ELR (cell line): ENCODE measurements at regions not wholly inside any gene's neighbourhood (a gene's known extent, or its start where the extent isn't known, plus 50 kb on each side); places are given as distances from the start of the nearest gene placed in this dataset.
"Not testable (repeated sequence)": the region's sequence is repeated elsewhere in the genome, so short reads cannot be mapped to it uniquely, and the experiment has no call there.

ENCODE experiments used
- DNase-seq: peaks from one replicate; pipeline ENCODE4 v3.0.0-alpha.2; 2015; ENCODE audit warnings: low read depth

- no peak for DNase-seq
Measured at GRCh38 chrX:98065151-98065550, 1181.4 kb downstream of the RPA4 start.

DNA sequence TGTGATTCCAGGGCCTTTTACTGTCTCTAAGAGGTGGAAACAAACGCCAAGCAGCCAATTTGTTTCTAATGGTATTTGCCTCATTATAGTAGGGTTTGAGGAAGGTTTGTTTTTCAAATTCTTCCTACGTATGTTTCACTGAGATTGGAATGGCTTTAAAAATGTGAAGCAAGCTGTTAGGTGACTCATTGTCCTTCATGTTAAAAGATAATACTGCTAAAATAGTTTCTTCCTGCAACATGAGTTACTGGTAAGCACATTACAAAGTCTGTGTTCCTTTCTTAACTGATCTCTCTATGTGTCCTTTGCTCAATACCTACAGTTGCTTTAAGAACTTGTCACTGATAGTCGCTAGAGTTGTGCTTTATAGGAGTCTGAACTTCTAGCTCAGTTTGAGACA is 1183.9 kb downstream of the RPA4 start:
- DNase-seq, result no peak

GRCh38 chrX:98068024-98068580 is 1184.4 kb downstream of the RPA4 start:
- no peak for DNase-seq

DNA sequence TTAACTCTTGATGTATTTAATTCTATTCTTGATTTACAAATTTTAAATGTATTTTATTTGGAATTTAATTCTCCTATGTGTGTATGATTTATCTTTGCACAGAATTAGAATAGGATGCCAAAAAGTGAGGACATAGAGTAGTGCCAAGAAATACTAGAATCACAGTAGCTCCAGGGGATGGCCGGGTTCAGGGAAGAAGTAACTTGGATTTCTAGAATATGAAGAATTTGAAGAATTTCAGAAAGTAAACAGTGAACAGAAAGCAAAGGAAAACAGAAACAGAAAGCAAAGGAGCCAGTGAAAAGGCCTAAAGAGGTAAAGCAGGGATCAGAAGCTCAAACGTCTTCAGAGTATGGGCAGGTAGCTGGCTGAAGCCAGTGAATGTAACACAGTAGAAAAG is 1187.6 kb downstream of the RPA4 start:
- DNase-seq, result no peak

- DNase-seq, result no peak
Measured at GRCh38 chrX:98077440-98077839, 1193.7 kb downstream of the RPA4 start.

DNA sequence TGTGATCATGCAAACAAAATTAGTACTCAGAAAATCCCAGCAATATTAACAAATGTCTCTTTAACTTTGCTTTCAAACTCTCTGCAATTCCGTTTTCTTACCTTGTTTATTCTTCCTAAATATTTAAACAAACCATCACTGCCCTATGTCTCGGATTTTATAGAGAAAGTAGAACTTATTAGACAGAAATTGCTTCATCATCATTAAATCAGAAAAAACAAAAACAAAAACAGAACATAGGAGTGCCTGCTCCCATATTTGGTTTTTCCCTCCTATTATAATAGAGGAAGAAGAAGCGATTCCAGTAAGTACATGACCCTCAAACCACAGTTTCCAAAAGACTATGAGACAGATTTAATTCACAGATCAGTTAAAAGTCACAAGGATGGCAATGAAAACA is 1228.0 kb downstream of the RPA4 start:
- no peak for DNase-seq

GRCh38 chrX:98114021-98114420 is 1230.3 kb downstream of the RPA4 start:
- no peak for DNase-seq

DNA sequence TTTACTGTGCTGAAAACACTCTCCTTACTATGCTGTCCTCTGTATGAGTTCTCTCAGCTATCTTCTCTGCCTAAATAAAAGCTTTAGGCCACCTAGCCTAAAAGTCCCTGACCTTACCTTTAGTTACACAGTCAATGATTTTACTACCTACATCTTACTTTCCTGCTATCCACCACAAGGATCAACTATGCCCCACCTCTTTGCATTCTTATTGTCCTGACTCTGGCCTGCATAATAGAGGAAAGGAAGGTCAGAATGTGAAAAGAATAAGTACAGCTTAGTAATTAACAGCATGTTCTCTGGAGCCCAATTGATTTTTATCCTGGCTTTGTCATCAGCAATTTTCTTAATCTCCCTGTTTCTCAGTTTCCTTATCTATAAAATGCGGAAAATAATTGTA is 1257.8 kb downstream of the RPA4 start:
- DNase-seq, result no peak

- no peak for DNase-seq
Measured at GRCh38 chrX:98191003-98191402, 1307.3 kb downstream of the RPA4 start.

DNA sequence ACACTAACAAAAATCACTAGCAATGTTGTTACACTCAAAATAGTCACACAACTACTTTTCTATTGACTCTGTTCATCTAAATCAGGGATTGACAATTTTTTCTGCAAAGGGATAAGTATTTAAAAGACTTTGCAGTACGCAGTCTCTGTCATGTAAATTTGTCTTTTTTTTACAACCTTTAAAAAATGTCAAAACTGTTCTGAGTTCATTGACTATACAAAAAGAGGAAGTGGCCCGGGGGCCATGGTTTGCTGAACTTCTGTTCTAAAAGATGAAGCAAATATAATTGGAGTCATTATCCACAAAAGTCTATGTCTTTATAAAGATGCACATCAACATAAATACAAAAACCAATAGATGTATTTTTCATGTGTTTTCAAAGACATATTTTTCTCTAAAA is 1310.3 kb downstream of the RPA4 start:
- DNase-seq, result no peak

DNA sequence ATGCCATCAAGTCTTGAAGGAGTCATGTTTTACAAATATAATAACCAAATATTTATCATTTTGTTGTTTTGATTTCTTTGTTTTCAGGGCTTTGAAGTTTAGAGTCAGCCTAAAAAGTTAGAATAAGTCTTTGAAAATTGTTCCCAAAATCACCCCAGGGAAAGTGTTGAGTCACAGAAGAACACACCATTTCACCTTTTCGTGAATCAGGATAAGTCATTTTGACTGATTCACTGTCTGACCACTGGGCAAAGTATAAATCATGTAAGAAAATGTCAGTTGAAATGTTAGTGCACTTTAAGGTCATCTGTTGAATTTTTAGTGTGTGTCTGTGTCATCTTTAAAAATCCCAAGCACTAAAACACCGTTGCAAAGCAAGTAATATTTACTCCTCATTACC is 1320.1 kb downstream of the RPA4 start:
- DNase-seq, result no peak

DNA sequence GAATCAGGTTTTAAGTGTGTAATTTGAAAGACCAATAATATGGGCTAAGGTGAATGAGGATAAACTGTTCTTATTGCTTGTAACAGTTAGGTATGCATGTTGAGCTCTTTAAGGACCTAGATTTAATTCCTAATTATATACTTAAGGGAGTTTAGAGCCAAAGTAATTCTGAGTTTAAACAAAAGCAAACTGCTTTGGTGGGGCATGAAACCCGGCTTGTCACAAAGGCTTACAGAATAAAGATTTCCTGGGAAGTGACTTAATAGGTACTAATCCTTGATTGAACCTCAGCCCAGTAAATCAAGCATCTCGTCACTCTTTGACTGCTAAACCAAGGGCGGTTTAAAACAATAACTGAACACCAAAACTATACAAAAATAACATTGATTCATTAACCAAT is 1324.2 kb downstream of the RPA4 start:
- DNase-seq, result no peak

GRCh38 chrX:98231003-98231402 is 1347.3 kb downstream of the RPA4 start:
- DNase-seq, result no peak

DNA sequence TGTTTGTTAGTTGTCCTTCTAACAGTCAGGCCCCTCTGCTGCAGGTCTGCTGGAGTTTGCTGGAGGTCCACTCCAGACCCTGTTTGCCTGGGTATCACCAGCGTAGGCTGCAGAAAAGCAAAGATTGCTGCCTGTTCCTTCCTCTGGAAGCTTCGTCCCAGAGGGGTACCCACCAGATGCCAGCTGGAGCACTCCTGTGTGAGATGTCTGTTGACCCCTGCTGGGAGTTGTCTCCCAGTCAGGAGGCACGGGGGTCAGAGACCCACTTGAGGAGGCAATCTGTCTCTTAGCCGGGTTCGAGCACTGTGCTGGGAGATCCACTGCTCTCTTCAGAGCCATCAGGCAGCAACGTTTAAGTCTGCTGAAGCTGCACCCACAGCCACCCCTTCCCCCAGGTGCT is 1356.4 kb downstream of the RPA4 start:
- not testable (repeated sequence) for DNase-seq

DNA sequence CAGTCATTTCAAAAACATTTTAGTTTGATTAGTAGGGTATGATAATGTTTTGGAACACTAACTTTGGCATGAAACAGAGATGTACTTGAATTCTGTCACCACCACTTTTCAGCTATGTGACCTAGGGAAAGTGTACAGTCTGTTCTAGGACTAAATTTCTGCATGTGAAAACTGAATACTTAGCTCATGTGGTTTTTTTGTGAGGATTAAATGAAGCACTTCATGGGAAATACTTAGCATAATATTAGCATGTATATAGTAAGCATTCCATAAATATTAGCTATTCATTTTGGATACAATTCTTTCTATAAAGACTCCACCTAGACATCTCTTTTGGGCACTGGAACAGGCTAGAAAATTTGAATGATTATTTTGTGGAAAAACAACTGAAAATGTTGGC is 1379.4 kb downstream of the RPA4 start:
- DNase-seq, result no peak

- no peak for DNase-seq
Measured at GRCh38 chrX:98289726-98290125, 1406.0 kb downstream of the RPA4 start.

- DNase-seq, result no peak
Measured at GRCh38 chrX:98294310-98294709, 1410.6 kb downstream of the RPA4 start.

DNA sequence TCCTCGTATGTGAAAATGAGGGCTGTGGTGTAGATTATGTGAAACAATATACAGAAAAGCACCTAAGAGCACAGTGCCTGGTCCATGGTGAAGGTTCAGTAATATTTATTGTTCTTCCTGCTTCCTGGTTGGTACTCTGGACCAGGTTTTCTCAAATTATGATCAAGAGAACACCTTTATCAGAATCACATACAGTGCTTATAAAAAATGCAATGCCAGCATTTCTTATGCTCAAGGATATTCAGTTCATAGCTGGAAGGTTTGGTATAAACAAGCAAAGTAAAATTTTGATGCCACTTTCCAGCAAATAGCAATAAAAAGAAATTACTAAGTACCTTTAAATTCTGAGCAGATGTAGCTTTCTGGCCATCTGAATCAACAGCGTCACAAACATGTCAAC is 1412.4 kb downstream of the RPA4 start:
- no peak for DNase-seq

GRCh38 chrX:98299785-98300184 is 1416.1 kb downstream of the RPA4 start:
- DNase-seq, result no peak

DNA sequence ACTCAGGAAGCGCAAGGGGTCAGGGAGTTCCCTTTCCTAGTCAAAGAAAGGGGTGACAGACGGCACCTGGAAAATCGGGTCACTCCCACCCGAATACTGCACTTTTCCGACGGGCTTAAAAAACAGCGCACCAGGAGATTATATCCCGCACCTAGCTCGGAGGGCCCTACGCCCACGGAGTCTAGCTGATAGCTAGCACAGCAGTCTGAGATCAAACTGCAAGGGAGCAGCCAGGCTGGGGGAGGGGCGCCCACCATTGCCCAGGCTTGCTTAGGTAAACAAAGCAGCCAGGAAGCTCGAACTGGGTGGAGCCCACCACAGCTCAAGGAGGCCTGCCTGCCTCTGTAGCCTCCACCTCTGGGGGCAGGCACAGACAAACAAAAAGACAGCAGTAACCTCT is 1416.8 kb downstream of the RPA4 start:
- not testable (repeated sequence) for DNase-seq

DNA sequence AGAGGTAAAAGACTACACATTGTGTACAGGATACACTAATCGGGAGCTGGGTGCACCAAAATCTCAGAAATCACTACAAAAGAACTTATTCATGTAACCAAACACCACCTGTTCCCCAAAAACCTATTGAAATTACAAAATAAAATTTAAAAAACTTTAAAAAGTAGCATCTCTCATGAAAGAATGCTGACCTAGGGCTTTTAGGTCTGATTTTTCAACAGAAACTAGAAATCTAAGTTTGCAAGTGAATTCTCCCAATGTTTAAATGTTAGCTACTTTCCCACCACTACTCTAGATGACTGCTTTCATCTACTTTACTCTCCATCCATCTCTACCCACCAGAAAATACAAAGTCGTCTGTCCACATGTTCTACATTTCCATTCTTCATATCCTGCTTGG is 1447.7 kb downstream of the RPA4 start:
- no peak for DNase-seq

DNA sequence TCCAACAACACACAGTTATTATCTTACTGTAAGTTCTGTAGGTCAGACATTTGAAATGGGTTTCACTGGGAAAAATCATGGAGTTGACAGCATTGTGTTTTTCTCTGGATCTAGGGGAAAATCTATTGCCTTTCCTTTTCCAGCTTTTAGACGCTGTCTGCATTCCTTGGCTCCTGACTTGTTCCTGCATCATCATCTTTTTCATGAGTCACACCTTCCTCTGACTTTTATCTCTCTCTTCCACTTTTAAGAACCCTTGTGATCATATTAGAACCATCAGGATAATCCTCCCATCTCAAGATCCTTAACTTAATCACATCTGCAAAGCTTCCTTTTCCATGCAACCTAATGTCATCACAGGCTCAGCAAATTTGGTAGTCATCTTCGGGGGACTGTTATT is 1454.8 kb downstream of the RPA4 start:
- no peak for DNase-seq

GRCh38 chrX:98350940-98351339 is 1467.2 kb downstream of the RPA4 start:
- DNase-seq, result no peak

- no peak for DNase-seq
Measured at GRCh38 chrX:98357146-98357545, 1473.4 kb downstream of the RPA4 start.

- no peak for DNase-seq
Measured at GRCh38 chrX:98362630-98363029, 1478.9 kb downstream of the RPA4 start.
